ENCODE measurements at regions not wholly inside any gene's neighbourhood (a gene's known extent, or its start where the extent isn't known, plus 50 kb on each side); places are given as distances from the start of the nearest gene placed in this dataset.
A peak's percentile ranks its signal among the peaks of the same experiment; 100 is the strongest.

DNA sequence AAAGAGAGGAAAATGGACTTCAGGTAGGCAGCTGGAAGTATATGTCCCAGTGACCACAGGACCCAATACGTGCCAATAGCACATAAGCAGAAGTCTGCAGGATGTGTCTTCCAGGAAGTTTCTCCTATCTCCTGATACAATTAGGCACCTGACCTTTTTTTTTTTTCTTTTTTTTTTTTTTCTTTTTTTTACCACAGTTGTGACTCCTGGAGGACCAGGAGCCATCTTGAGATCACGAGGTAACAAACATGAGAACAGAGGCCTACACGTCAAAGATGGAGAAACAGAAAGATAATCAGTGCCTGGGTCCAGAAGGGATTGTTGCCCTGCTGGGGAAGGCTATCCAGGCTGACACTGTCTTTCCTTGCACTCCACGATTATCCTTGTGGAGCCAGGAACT, 312.4 kb upstream of the NEBL start:
- DNase-seq (ENCODE audit: low read depth), result no peak

DNA sequence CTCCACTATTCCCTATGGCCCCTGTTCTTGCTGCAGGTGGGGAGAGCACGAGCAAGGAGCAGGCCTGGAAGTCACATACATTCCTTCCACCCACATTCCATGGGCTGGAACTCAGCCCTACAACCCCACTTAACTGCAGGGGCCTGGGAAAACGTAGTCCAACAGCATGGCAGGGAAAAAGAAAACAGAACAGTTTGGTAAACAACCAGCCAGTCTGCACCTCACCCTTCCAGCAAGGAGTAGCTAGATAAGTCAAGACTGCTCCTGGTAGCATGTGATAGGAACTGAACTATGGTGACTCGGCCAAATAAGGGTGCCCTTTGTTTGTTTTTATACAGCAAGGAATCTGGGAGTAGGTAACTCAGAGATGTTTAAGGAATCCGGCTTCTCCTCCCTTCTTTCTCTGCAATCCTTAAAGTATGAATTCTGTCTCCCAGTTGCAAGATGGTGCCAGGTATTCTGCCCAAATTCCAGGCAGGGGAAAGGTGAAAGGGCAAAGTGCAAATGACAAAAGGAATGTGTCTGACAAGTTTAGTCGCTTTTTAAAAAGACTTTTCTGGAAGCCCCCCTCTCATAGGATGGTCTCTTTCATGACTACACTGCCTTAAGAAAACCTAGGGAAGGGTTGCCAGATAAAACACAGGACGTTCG, 311.7 kb upstream of the NEBL start:
- no peak for DNase-seq (ENCODE audit: low read depth)

DNA sequence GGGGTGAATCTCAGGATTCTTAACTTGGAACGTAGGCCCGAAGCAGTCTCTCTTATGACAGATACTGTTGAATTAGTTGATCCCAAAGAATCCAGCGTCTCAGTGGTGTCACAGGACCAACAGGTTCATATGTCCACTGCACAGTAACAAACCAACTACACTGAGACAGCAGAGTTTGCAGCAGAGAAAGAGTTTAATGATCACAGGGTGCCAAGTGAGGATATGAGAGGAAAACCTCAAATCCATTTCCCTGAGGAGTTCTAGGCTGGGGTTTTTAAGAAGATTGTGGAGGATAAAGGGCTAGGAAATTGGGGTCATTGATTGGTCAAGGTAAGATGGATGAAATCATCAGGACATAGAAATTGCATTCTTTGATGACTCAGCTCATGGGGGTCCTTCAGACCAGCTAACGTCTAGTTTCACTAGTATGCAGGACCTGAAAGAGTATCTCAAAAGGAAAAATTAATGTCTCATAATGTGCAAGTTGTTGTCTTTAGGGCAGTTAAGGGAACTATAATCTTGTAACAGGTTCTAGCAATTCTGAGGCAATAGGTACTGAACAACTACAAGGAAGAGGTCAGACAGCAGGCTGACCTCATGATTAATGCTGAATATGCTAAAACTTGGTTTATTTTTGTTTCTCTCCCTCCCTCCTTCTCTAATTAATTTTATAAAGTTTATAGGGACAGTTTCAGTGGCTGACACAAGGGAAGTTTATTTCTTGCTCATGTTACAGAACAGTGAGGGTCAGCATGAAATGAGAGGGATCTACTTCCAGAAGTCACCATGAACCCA, 310.9 kb upstream of the NEBL start:
- DNase-seq (ENCODE audit: low read depth), result no peak

DNA sequence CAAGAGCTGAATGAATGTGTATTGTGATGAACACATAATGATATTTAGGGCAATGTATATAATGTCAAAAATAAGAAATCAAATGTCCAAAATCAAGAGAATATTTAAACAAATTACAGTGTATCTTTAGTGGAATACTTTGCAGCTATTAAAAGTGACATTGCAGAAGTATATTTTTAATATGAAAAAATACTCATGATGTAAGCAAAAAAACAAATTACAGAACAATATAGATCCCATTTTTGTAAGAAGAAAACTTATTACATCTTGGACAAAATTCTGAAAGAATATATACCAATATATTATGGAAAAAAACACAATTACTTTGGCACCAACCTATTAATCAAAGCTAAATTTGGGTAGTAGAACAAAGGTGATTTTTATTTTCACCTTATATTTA, 308.2 kb upstream of the NEBL start:
- DNase-seq (ENCODE audit: low read depth), result no peak

DNA sequence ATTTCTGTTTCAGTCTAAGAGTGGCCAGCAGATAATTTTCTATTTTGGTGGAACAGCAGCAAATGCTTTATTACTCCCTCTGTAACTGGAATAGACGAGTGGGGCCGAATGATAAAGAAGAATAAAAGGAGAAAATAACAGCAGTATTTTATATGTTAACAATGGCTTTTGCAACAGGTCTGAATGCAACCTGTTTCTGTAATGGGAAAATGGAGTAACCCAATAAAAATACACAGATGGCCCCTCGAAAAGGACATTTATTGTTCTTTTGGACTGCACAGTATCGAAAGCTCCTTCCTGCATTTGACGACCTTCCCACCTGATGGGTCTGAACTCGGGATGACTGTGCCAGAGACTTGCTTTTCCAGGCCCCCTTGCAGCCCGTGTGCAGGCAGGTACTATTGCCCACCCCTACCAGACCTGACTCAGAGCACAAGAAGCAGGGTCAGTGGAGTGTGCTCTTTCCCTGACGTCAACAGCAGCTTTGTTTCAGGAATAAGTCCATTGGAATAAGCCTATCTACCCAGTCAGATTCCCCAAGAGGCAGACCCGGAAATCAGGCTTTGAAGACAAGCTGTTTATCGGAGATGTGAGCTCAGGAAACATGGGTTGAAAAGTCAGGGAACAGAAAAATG, 306.5 kb upstream of the NEBL start:
- peak; percentile 18 for DNase-seq (ENCODE audit: low read depth)

DNA sequence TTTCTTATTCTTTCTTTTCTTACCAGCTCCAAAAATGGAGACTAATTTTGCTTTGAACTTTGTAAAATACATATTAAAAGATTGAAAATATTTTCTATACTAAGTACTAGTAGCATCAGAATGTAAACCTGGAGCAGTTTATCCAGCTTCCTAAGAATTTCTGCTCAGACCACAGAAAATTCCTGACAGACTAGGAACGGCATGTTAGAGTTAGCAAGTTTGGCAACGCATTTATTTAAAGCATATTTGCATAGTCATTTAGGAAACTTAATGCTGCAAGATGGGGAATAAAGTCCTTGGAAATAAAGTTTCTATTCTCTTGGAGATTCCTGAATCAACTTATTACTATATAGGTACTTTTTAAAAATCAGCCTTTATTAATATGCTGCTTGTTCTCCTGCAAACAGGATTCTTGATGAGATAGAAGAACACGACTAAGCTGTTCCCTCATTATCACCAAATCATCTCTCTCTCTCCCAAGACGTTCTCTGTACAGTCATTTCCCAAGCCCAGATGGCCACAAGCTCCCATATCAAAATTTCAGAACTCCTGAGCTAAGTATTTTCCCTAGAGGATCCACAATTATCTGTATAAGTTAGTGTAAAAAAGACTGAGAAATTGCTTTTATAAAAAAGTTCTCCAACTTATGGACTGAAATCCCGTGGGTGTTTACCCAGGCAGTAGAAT, 305.8 kb upstream of the NEBL start:
- DNase-seq (ENCODE audit: low read depth), result no peak

DNA sequence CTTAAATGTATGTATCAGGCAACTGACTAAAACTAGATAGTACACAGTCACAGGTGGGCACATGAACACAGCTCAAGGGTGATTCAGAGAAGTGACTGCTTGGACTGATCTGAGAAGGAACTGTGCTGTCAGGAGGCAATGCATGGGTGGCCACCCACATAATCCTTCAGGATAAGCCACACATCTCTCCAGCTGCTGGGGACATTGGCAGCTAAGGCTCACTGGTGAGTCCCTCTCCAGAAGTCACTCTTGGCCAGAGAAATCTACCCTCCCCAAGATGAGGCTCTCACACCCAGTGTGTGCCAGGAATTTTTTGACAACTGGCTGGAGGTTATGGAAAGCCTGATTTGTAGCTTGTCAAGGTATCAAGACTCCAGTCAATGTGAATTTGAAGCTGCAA, 302.4 kb upstream of the NEBL start:
- no peak for DNase-seq (ENCODE audit: low read depth)

DNA sequence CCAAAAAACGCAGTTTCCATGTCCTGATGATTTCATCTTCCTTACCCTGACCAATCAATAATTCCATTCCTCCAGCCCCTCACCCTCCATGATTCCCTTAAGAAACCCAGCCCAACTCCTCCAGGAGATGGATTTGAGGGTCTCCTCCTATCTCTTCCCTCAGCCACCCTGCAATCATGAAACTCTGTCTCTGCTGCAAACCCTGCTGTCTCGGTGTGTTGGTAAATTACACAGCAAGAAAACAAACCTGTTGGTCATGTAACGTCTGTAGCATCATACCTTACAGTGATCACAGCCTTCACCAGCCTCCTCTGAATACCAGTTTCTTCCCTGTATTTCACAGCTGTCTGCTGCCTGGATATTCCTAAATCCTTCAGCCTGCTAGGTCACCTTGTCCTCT, 300.7 kb upstream of the NEBL start:
- no peak for DNase-seq (ENCODE audit: low read depth)

DNA sequence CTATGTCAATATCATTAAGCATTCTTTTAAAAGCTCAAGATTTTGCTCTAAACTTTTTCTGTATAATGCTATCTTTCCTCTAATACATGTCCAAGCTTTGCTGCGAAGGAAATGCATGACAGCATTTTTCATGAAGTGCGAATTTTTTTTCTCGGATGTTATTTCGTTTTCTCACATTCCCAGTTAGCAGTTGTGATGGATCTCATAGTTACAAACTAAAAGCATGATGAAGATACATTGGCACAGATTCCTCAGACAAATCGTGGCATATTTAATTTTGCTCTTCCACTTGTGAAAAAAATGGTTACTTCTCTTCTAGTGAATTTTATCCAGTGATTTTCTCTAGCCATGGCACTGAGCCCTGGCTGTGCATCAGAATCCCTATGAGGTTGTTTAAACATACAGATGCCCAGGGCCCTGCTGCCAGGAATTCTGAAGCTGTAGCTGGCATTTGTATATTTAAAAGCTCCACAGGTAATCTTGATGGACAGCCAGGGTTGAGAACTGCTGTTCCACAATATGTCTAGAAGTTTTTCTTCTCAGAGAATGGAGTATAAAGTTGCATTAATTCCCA, 299.8 kb upstream of the NEBL start:
- DNase-seq (ENCODE audit: low read depth), result no peak

DNA sequence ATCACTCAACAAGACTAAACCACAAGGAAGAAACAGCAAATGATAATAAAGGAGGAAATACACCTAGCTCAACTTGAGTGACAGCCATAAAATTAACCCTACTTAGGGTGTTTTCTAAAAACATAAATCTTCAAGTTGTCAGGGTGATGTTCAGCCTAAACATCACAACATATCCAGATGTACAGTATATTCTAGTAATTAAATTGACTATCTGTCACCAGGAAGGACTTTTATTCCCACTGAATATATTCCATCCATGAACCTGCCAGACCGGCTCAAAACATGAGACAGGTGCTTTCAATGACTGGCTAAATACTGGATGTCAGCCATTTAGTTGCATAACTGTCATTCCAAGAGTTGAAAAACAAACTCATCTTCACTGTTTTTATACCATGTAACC, 298.1 kb upstream of the NEBL start:
- no peak for DNase-seq (ENCODE audit: low read depth)

DNA sequence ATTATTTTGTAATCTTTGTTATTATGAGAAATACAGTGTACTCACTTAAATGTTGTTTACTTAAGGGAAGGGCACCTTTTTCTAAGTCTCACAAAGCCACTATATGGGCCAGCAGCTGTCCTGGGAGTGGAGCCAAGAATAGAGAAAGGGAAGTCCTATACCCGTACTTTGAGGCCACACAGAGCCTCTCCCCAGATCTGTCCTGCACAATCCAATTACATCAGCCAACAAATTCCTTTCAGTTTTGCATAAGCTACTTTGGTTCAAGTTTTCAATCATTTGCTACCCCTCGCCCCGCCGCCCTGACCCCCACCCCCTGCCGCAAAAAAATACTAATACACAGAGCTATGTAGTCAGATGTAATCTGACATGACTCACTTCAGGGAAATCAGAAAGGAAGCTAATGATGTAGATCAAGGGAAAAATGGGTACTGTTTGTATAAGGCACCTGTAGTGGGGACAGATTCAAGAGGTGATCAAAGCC, 297.4 kb upstream of the NEBL start:
- peak; percentile 46 for DNase-seq (ENCODE audit: low read depth)

DNA sequence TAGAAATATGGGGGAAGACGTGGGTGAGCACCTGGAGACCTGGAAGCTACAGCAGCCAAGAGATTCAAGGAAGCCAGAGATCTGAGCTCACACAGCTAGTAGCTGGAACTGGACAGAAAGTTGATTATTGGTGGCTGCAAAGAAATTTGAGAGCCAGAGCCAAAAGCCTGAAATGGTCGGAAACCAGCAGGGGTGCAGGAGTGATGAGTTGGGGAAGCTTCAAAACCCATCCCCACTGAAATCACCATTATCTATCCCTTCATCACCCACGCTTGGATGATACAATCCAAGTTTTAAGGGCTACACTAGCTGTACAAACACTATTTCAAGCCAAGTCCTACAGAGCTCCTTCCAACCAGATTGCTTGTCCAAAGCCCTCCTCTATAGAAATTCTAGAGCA, 296.1 kb upstream of the NEBL start:
- no peak for DNase-seq (ENCODE audit: low read depth)

DNA sequence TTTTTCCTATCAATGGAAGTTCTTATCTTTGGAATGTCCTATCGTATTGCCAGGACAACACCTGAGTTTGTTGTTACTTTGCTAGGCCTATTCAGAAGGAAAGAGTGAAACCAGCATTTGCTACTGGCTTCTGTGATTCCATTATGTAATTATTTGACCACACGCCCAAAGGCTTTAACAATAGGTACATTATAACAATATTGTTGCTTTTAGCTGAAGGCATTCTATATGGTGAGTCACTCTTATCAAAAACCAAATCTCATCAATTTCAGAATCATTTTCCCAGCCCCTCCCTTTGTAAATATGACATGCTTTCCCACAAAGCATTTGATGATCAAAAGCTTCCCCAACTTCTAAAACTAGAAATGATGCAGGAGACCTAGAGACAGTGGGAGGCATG, 294.4 kb upstream of the NEBL start:
- peak; percentile 64 for DNase-seq (ENCODE audit: low read depth)

DNA sequence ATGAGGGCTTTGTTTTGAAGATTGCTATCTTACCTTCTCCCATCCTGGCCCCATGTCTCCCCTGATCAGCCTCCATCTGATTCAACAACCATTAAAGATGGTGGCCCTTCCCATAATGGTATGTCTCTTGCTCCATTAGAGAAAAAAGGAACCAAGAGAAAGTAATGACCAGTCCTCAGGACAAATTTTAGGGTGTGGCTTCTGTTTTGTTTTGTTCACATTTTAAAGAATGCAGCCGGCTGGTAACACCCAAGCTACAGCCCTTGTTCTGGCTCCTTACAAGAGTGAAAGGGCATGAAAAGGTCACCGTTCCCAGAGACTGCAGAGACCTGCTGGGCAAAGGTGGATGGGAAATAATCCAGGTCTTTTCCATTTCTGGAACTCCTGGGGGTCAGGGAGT, 287.9 kb upstream of the NEBL start:
- no peak for DNase-seq (ENCODE audit: low read depth)

DNA sequence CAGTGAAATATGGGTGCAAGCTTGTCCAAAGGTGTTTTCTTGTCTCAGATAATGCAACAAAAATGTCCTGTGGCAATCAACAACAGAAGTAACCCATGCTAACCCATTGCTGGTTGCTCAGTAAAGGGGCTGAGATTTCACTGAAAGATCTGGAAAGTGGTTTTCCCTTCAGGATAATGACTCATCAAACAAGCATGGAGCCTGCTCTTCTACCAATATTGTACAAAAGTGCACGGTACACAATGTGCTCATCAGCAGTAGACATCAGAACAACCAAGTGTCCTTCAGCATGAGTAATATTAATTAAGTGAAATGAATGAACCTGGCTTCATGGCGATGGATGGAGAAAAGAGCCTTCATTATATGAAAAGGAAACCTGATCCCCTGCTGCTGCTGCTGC, 287.1 kb upstream of the NEBL start:
- peak; percentile 72 for DNase-seq (ENCODE audit: low read depth)

DNA sequence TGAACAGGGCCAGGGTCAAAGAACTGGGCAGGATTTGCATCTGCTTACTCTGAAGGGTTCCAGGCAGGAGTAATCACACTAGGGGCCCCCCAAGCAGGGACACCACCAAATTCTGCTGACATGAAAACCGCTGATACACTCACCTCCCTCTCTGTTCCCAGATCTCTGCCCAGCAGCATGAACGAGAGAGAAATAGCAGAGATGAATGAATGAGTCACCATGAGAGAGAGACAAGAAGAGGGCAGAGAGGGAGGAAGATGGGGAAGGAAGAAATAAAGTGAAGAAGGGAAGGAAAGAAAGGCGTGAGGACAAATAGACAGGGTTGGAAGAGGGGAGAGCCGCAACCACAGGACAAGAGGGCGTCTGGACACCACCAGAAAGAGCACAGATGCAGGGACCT, 285.9 kb upstream of the NEBL start:
- DNase-seq (ENCODE audit: low read depth), result peak; percentile 30

DNA sequence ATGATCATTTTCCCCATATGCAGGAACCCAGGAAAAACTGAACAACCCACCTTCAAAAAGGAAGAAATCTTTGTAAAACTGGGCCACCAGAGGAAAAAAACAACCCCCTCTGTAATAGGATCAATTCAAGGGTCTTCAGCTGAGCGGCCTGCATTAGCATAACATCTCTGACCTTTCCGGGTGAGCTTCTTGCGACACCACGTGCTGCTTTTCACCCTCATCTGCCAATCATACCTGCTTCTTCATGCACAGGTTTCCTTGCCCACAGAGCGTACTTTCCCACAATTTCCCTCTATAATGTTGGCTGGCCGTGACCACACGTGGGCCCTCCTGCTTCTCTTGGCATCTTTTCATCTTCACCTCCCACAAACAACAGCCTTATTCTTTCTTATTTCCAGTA, 284.3 kb upstream of the NEBL start:
- no peak for DNase-seq (ENCODE audit: low read depth)

DNA sequence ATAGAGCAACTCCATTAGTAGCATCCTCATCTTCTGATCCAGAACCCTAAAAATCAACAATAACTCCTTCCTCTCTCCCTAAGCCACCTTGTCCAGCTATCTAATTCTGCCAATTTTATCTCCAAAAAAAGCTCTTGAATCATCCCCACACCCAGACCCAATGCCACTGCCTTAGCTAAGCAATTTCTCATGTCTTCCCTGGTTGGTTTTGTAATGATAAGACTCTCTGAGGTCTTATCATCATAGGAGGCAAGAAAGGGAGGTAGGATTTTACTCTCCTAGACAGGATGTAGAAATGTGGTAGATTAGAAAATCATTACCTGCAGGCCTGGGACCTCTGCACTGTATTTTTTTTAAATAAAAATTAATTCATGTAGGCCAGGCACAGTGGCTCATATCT, 283.5 kb upstream of the NEBL start:
- DNase-seq (ENCODE audit: low read depth), result no peak

DNA sequence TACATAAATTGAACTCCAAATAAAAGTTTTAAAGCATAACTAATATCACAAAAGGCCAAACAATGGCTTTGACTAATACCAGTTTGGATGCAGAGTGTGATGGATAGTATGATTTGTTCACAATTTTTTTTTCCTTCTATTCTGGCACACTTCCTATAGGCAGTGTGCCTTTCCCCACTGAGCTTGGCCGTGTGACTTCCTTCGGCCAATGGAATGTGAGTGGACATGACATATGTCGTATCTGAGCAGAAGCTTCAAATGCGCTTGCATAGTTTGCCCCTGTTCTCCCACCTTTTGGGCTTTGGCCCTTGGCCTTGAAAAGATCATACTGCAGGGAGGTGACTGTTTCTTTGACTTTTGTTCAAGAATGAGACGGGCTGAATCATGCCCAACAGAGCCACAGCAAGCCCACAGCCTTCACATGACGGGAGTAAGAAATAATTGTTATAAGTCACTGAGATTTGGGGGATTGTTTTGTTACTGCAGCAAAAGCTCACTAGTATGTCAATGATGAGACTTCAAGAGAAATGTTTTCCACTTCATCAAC, 279.9 kb upstream of the NEBL start:
- DNase-seq (ENCODE audit: low read depth), result no peak

DNA sequence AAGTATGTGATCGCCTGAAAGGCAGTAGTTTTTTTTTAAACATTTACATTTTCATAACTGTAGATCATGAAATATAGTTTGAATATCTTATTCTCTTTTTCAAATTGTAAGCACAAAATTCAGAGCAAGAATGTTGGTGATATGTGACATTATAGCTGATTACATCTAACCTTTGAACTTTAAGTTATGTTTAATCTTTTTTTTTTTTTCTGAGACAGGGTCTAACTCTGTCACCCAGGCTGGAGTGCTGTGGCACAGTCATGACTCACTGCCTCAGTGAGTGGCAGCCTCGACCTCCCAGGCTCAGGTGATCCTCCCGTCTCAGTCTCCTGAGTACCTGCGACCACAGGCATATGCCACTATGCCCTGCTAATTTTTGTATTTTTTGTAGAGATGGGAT, 278.7 kb upstream of the NEBL start:
- DNase-seq (ENCODE audit: low read depth), result no peak

DNA sequence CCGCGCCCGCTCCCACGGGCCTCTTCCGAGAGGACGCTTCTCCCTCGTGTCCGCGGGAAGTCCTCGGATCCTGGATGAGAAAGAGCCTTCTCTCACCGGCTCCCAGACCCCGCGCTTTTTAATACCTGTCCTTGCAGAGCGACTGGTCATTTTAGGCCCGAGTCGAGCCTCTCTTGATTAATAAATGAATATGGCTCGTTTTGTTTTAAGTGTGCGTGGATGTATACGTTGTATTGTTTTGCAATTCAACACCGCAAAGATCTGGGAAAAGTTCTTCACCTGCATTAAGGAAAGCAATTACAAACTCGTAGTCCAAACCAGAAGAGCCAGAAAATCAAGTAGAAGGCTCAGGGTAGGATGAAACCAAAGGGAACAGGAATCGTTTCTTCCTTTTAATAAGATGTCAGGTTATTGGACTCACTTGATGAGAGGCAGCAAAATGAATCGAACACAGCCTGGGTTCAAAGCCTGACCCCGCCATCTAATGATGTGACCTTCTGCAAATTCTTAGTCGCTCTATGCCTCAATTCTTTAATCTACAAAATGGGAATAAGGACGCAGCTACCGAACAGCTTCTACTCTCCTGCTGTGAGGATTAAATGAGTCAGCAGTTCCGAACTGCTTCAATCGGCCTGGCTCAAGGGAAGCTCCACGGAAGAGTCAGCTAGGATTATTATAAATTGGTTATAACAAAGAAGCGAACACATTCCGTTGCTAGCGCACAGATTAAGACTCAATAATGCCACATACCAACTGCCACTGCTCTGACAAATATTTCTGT, 277.8 kb upstream of the NEBL start:
- no peak for DNase-seq (ENCODE audit: low read depth)
